ENCODE measurements at regions not wholly inside any gene's neighbourhood (a gene's known extent, or its start where the extent isn't known, plus 50 kb on each side); places are given as distances from the start of the nearest gene placed in this dataset.

GRCh38 chr2:145017149-145017548 is 497.2 kb upstream of the ZEB2 start:
- no peaks in the 10 kb centered on the region for H3K36me3 ChIP-seq (ENCODE audit: control insufficient read depth, insufficient read depth, low read length)
- H3K9me3 ChIP-seq (ENCODE audit: control insufficient read depth, insufficient read depth, low read length), result no peaks in the 10 kb centered on the region
- H3K4me1 ChIP-seq (ENCODE audit: control insufficient read depth, insufficient read depth, low read length), result peaks cover 11% of the 10 kb centered on the region
- no peak overlapping the region for H3K4me3 ChIP-seq (ENCODE audit: low read depth, low read length)
- H3K27ac ChIP-seq (ENCODE audit: low read depth, low read length), result no peak overlapping the region
- H3K27me3 ChIP-seq (ENCODE audit: control insufficient read depth, insufficient read depth, low read length), result no peaks in the 10 kb centered on the region
- no peak overlapping the region for H3K9ac ChIP-seq (ENCODE audit: low read depth, low read length)

- H3K9me3 ChIP-seq (ENCODE audit: control insufficient read depth, insufficient read depth, low read length), result no peaks in the 10 kb centered on the region
- no peak overlapping the region for H3K4me3 ChIP-seq (ENCODE audit: low read depth, low read length)
- no peak overlapping the region for H3K27ac ChIP-seq (ENCODE audit: low read depth, low read length)
- H3K27me3 ChIP-seq (ENCODE audit: control insufficient read depth, insufficient read depth, low read length), result no peaks in the 10 kb centered on the region
- peaks cover 12% of the 10 kb centered on the region for H3K4me1 ChIP-seq (ENCODE audit: control insufficient read depth, insufficient read depth, low read length)
- H3K9ac ChIP-seq (ENCODE audit: low read depth, low read length), result no peak overlapping the region
- no peaks in the 10 kb centered on the region for H3K36me3 ChIP-seq (ENCODE audit: control insufficient read depth, insufficient read depth, low read length)
Observed at GRCh38 chr2:145016711-145017110, 496.8 kb upstream of the ZEB2 start.

- H3K27me3 ChIP-seq (ENCODE audit: control insufficient read depth, insufficient read depth, low read length), result no peaks in the 10 kb centered on the region
- no peaks in the 10 kb centered on the region for H3K36me3 ChIP-seq (ENCODE audit: control insufficient read depth, insufficient read depth, low read length)
- no peaks in the 10 kb centered on the region for H3K9me3 ChIP-seq (ENCODE audit: control insufficient read depth, insufficient read depth, low read length)
- peaks cover 12% of the 10 kb centered on the region for H3K4me1 ChIP-seq (ENCODE audit: control insufficient read depth, insufficient read depth, low read length)
- no peak overlapping the region for H3K4me3 ChIP-seq (ENCODE audit: low read depth, low read length)
- no peak overlapping the region for H3K27ac ChIP-seq (ENCODE audit: low read depth, low read length)
- H3K9ac ChIP-seq (ENCODE audit: low read depth, low read length), result no peak overlapping the region
Observed at GRCh38 chr2:145015561-145015960, 495.6 kb upstream of the ZEB2 start.

- Histone ChIP-seq H3K9me3 (ENCODE audit: control insufficient read depth, insufficient read depth, low read length) (no peaks in the 10 kb centered on the region), H3K4me1 (ENCODE audit: control insufficient read depth, insufficient read depth, low read length) (peaks cover 12% of the 10 kb centered on the region), H3K36me3 (ENCODE audit: control insufficient read depth, insufficient read depth, low read length) (no peaks in the 10 kb centered on the region), H3K9ac (ENCODE audit: low read depth, low read length) (no peak overlapping the region), H3K4me3 (ENCODE audit: low read depth, low read length) (no peak overlapping the region), H3K27ac (ENCODE audit: low read depth, low read length) (peak overlapping the region; percentile 63), H3K27me3 (ENCODE audit: control insufficient read depth, insufficient read depth, low read length) (no peaks in the 10 kb centered on the region)
Observed at GRCh38 chr2:145012806-145013205, 492.9 kb upstream of the ZEB2 start.

- Histone ChIP-seq H3K36me3 (ENCODE audit: control insufficient read depth, insufficient read depth, low read length) (no peaks in the 10 kb centered on the region), H3K4me1 (ENCODE audit: control insufficient read depth, insufficient read depth, low read length) (peaks cover 12% of the 10 kb centered on the region), H3K4me3 (ENCODE audit: low read depth, low read length) (no peak overlapping the region), H3K27ac (ENCODE audit: low read depth, low read length) (peak overlapping the region; percentile 63), H3K9ac (ENCODE audit: low read depth, low read length) (no peak overlapping the region), H3K27me3 (ENCODE audit: control insufficient read depth, insufficient read depth, low read length) (no peaks in the 10 kb centered on the region), H3K9me3 (ENCODE audit: control insufficient read depth, insufficient read depth, low read length) (no peaks in the 10 kb centered on the region)
Observed at GRCh38 chr2:145012214-145012670, 492.3 kb upstream of the ZEB2 start.

- H3K27ac ChIP-seq (ENCODE audit: low read depth, low read length), result no peak overlapping the region
- peaks cover 12% of the 10 kb centered on the region for H3K4me1 ChIP-seq (ENCODE audit: control insufficient read depth, insufficient read depth, low read length)
- no peak overlapping the region for H3K4me3 ChIP-seq (ENCODE audit: low read depth, low read length)
- no peaks in the 10 kb centered on the region for H3K36me3 ChIP-seq (ENCODE audit: control insufficient read depth, insufficient read depth, low read length)
- H3K9ac ChIP-seq (ENCODE audit: low read depth, low read length), result no peak overlapping the region
- no peaks in the 10 kb centered on the region for H3K9me3 ChIP-seq (ENCODE audit: control insufficient read depth, insufficient read depth, low read length)
- no peaks in the 10 kb centered on the region for H3K27me3 ChIP-seq (ENCODE audit: control insufficient read depth, insufficient read depth, low read length)
Observed at GRCh38 chr2:145010635-145011034, 490.7 kb upstream of the ZEB2 start.

- H3K4me1 ChIP-seq (ENCODE audit: control insufficient read depth, insufficient read depth, low read length), result peaks cover 9% of the 10 kb centered on the region
Observed at GRCh38 chr2:145007960-145008263, 488.0 kb upstream of the ZEB2 start.

GRCh38 chr2:145007093-145007959 is 487.4 kb upstream of the ZEB2 start:
- H3K9ac ChIP-seq (ENCODE audit: low read depth, low read length), result no peak overlapping the region
- peaks cover 3% of the 10 kb centered on the region; the same call in 1 of the 2 replicates for H3K4me1 ChIP-seq (ENCODE audit: control insufficient read depth, insufficient read depth, low read length)
- no peaks in the 10 kb centered on the region for H3K27me3 ChIP-seq (ENCODE audit: control insufficient read depth, insufficient read depth, low read length)
- no peaks in the 10 kb centered on the region for H3K36me3 ChIP-seq (ENCODE audit: control insufficient read depth, insufficient read depth, low read length)
- no peaks in the 10 kb centered on the region for H3K9me3 ChIP-seq (ENCODE audit: control insufficient read depth, insufficient read depth, low read length)
- H3K27ac ChIP-seq (ENCODE audit: low read depth, low read length), result no peak overlapping the region
- no peak overlapping the region for H3K4me3 ChIP-seq (ENCODE audit: low read depth, low read length)

More at GRCh38 chr2:145007960-145008263, 488.0 kb upstream of the ZEB2 start:
- Histone ChIP-seq H3K27ac (ENCODE audit: low read depth, low read length) (no peak overlapping the region), H3K9me3 (ENCODE audit: control insufficient read depth, insufficient read depth, low read length) (no peaks in the 10 kb centered on the region), H3K4me3 (ENCODE audit: low read depth, low read length) (no peak overlapping the region), H3K36me3 (ENCODE audit: control insufficient read depth, insufficient read depth, low read length) (no peaks in the 10 kb centered on the region), H3K9ac (ENCODE audit: low read depth, low read length) (no peak overlapping the region), H3K27me3 (ENCODE audit: control insufficient read depth, insufficient read depth, low read length) (no peaks in the 10 kb centered on the region)

GRCh38 chr2:145002624-145003023 is 482.7 kb upstream of the ZEB2 start:
- Histone ChIP-seq H3K9ac (ENCODE audit: low read depth, low read length) (no peak overlapping the region), H3K4me3 (ENCODE audit: low read depth, low read length) (no peak overlapping the region), H3K27ac (ENCODE audit: low read depth, low read length) (no peak overlapping the region), H3K4me1 (ENCODE audit: control insufficient read depth, insufficient read depth, low read length) (no peaks in the 10 kb centered on the region), H3K36me3 (ENCODE audit: control insufficient read depth, insufficient read depth, low read length) (no peaks in the 10 kb centered on the region), H3K27me3 (ENCODE audit: control insufficient read depth, insufficient read depth, low read length) (no peaks in the 10 kb centered on the region), H3K9me3 (ENCODE audit: control insufficient read depth, insufficient read depth, low read length) (no peaks in the 10 kb centered on the region)

GRCh38 chr2:145000376-145000775 is 480.5 kb upstream of the ZEB2 start:
- no peaks in the 10 kb centered on the region for H3K9me3 ChIP-seq (ENCODE audit: control insufficient read depth, insufficient read depth, low read length)
- H3K4me1 ChIP-seq (ENCODE audit: control insufficient read depth, insufficient read depth, low read length), result no peaks in the 10 kb centered on the region
- no peaks in the 10 kb centered on the region for H3K36me3 ChIP-seq (ENCODE audit: control insufficient read depth, insufficient read depth, low read length)
- no peak overlapping the region for H3K9ac ChIP-seq (ENCODE audit: low read depth, low read length)
- no peak overlapping the region for H3K27ac ChIP-seq (ENCODE audit: low read depth, low read length)
- no peaks in the 10 kb centered on the region for H3K27me3 ChIP-seq (ENCODE audit: control insufficient read depth, insufficient read depth, low read length)
- no peak overlapping the region for H3K4me3 ChIP-seq (ENCODE audit: low read depth, low read length)

- no peak overlapping the region for H3K27ac ChIP-seq (ENCODE audit: low read depth, low read length)
- H3K27me3 ChIP-seq (ENCODE audit: control insufficient read depth, insufficient read depth, low read length), result no peaks in the 10 kb centered on the region
- H3K4me1 ChIP-seq (ENCODE audit: control insufficient read depth, insufficient read depth, low read length), result no peaks in the 10 kb centered on the region
- no peak overlapping the region for H3K4me3 ChIP-seq (ENCODE audit: low read depth, low read length)
- no peak overlapping the region for H3K9ac ChIP-seq (ENCODE audit: low read depth, low read length)
- H3K9me3 ChIP-seq (ENCODE audit: control insufficient read depth, insufficient read depth, low read length), result no peaks in the 10 kb centered on the region
- H3K36me3 ChIP-seq (ENCODE audit: control insufficient read depth, insufficient read depth, low read length), result no peaks in the 10 kb centered on the region
Observed at GRCh38 chr2:144999936-145000335, 480.0 kb upstream of the ZEB2 start.

All from HUES48 (cell line).